HG03439 (cell line): ENCODE measurements at regions not wholly inside any gene's neighbourhood (a gene's known extent, or its start where the extent isn't known, plus 50 kb on each side); places are given as distances from the start of the nearest gene placed in this dataset.
"Not testable (repeated sequence)": the region's sequence is repeated elsewhere in the genome, so short reads cannot be mapped to it uniquely, and the experiment has no call there.

Experiments used
- ATAC-seq: cut with Tn5 transposase; IDR thresholded peaks from one replicate; pipeline ENCODE4 v1.9.1; 2021; ENCODE audit warnings: mild to moderate bottlenecking, moderate library complexity; ENCODE audit not compliant: unreplicated experiment

DNA sequence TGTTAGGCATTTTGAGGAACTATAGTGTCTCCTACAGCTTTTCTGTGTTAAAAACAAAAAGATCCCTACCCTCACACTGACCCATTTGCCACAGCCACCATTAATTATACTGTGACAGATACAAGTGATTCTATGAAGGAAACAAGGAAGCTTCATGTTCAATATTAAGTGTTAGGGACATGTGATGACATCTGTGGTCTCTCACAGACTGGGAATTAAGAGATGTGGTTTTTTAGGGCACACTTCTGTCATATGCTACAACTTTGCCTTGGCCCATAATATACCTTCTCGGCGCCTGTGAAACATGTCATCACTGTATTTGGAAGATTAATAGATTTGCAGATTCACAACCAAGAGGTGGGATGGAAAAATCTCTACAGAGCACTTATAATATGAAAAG, 102.9 kb upstream of the TCF21 start:
- no peak for ATAC-seq

DNA sequence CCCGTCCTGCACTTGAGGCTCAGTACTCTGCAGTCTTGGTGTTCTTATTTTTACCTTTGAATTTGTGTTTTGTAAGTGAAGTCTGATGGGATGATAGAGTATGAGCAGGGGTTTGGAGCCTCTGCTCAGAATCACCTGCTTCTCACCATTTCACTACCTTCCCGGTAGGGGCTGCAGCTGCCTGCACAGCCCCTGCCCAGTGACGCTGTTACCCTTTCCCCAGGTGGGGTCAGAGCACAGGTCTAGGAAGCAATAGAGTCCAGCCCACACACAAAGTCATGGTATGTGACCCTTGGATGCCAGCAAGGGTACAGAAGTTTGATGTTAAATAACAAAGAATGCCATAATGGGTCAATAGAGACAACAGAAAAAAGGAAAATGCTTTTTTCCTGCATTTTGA, 101.8 kb upstream of the TCF21 start:
- ATAC-seq = no peak

DNA sequence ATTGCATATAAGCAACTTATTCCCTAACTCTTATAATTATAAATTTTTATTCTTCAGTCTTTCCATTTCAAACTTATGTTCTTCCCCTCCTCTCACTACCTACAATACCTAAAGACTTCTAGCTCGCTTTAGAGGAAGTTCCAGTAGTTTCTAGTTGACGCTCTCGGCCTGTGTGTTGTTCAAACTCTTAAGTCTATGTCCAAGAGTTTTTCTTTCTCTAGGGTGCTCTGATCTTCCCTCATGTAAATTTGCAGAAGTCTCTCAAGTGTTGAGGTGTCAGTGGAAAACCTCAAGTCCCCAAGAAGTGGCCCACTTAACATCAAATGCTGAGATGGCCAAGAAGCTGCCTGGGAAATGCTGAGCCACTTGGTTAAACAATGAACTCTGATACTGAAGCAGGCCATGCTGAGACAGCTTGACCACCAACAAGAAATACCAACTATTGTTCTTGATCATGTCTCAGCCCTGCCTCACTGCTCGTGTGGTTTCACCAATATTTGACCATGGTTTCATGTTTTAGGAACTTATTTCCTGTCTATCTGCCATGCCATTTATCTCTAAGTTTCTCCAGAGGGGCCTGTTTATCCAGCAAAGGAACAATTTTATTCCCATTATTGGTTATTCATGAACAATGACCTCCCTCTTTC, 100.9 kb upstream of the TCF21 start:
- no peak for ATAC-seq

- ATAC-seq = no peak
Observed at GRCh38 chr6:133788556-133788955, 100.4 kb upstream of the TCF21 start.

DNA sequence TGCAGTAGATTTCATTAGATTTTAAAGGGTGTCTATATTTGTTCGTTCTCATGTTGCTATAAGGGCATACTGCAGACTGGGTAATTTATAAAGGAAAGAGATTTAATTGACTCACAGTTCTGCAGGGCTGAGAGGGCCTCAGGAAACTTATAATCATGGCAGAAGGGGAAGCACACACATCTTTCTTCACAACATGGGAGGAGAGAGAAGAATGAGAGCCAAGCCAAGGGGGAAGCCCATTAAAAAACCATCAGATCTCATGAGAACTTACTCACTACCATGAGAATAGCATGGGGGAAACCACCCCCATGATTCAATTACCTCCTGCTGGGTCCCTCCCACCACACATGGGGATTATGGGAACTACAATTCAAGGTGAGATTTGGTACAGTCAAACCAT, 99.5 kb upstream of the TCF21 start:
- not testable (repeated sequence) for ATAC-seq

- not testable (repeated sequence) for ATAC-seq
Observed at GRCh38 chr6:133790756-133791155, 98.2 kb upstream of the TCF21 start.

GRCh38 chr6:133795051-133795450, 93.9 kb upstream of the TCF21 start:
- ATAC-seq = not testable (repeated sequence)

- ATAC-seq = no peak
Observed at GRCh38 chr6:133796235-133796634, 92.7 kb upstream of the TCF21 start.

DNA sequence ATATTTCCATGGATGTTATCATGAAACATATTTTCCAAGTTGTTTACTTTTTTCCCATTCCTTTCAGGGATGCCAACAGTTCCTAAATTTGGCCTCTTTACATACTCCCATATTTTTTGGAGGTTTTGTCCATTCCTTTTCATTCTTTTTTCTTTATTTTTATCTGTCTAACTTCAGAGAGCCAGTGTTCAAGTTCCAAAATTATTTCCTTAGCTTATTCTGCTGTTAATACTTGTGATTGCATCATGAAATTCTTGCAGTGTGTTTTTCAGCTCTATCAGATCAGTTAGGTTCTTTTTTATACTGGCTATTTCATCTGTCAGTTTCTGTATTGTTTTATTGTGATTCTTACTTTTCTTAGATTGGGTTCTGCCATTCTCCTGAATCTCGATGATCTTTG, 89.9 kb upstream of the TCF21 start:
- no peak for ATAC-seq

DNA sequence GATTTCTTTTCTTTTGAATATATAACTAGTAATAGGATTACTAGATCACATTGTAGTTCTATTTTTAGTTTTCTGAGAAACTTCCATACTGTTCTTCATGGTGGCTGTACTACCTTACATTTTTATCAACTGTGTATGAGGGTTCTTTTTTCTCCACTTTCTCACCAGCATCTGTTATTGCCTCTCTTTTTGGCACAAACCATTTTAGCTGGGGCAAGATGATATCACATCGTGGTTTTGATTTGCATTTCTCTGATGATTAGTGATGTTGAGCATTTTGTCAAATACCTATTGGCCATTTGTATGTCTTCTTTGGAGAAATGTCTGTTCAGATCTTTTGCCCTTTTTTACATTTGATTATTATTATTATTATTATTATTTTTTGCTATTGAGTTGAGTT, 86.1 kb upstream of the TCF21 start:
- no peak for ATAC-seq

- no peak for ATAC-seq
Observed at GRCh38 chr6:133804265-133804664, 84.6 kb upstream of the TCF21 start.

DNA sequence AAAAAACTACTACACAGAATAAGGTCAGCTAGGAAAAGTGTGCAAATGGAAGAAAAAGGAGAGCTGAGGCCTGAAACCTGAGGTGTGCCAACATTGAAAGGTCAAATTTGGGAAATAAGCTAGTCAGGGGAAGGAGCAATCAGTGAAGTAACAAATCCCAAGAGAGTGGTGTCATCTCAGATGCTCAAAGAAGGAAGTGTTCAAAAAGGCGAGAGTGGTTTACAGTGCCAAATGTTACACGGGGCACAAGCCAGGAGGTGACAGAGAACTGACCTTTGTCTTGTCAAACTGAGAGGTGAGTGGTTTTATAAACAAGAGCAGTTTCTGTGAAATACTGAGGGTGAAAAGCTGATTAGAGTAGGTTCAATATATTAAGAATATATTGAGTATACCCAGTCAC, 83.0 kb upstream of the TCF21 start:
- ATAC-seq = no peak

DNA sequence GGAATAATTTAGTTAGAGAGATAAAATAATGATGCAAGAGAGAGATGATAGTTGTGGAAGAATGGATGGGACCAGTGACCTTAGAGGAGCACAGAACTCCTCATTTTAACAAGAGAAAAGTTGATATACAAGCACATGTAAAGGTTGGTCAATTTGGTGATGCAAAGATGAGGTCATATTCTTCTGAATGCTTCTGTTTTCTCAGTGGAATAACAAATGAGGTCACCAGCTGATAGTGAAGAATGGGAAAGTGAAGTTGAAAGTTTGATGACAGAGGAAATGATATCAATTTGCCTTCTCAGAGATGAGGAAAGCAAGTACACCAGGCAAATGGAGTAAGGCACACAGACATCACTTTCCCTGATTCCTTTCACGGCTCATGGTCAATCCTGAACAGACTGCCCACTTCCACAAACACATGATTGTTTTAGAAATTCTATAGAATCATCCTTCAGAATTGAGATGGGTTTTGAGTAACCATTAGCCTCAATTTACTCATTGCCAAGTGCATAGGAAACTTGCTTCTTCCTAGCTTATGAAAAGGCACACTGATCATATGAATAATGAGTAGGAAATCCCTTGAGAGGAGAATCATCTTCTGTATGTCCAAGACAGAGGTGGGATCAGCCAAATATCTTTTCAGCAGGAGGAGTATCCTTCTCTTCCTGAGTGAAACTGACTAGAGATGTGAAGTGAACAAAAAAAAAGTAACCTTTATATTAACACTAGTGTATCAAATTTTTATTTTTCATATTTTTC, 82.4 kb upstream of the TCF21 start:
- no peak for ATAC-seq

DNA sequence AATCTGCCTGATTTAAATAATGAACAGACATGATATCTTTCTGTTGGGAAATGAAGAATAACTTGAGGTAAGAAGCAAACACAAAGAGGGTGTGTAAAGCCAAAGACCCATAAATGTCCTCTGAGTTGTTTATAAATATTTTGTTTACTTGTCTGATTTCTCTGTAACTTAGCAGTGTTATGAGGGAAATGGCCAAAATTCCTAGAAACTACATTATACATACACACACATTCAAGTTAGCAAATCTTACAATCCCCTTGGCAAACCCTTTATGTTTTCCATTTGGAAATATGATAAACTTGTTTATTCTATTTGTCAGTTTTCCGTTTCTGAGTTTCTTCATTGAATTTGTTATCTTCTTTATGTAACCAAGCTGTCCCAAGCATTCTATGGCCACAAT, 81.4 kb upstream of the TCF21 start:
- no peak for ATAC-seq

GRCh38 chr6:133809406-133809805, 79.5 kb upstream of the TCF21 start:
- ATAC-seq = no peak

DNA sequence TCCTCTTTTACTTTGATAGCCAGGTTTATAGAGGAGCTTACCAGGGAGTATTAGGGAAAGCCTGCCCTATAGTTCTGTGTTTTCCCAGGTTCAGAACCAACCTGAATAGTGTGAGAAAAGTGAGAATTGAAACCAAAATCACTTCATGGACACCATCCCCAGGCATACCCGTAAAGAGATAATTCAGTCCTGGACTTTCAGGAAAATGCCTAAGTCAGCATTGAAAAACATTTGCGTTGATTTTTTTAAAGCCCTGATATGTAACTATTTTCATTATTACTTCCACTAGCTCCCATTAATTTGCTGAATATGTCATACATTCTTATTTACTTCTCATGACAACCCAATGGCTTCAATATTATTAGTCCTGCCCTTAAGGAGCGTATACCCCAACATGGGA, 77.4 kb upstream of the TCF21 start:
- ATAC-seq = no peak

GRCh38 chr6:133812446-133812845, 76.5 kb upstream of the TCF21 start:
- ATAC-seq = not testable (repeated sequence)

GRCh38 chr6:133814238-133814637, 74.7 kb upstream of the TCF21 start:
- ATAC-seq = no peak

DNA sequence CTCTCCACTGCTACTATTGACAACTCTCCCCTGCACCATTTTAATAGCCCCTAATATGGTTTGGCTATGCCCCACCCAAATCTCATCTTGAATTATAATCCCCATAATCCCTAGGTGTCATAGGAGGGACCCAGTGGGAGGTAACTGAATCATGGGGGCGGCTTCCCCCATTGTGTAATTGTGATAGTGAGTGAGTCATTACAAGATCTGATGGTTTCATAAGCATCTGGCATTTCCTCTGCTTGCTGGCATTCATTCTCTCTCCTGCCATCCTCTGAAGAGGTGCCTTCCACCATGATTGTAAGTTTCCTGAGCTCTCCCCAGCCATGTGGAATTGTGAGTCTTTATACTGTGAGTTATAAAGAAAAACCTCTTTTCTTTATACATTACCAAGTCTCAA, 74.1 kb upstream of the TCF21 start:
- ATAC-seq = no peak

- no peak for ATAC-seq
Observed at GRCh38 chr6:133815313-133815712, 73.6 kb upstream of the TCF21 start.

GRCh38 chr6:133816171-133816570, 72.7 kb upstream of the TCF21 start:
- no peak for ATAC-seq

DNA sequence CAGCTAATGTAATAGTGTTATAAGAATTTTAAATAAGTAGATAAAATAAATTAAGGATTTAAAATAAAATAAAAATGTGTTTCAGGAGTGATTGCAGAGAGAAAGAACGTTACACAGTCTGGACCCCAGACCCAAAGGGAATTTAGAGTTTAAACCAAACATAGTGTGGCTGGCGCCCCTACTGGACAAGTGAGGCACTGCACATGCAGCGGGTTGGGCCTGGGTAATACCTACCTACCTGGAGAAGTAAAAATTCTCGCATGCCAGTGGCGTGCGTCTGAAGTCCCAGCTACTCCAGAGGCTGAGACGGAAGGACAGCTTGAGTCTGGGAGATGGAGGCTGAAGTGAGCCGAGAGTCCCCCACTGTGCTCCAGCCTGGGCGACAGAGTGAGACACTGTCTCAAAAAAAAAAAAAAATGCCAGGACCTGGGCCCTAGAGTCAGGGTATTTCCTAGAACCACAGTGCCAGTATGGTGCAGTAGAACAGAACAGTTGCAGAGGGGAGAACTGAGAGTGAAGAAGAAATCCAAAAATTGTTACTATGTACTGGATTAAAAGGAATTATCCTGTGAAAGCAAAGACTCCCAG, 71.4 kb upstream of the TCF21 start:
- no peak for ATAC-seq
